ENCODE measurements at regions not wholly inside any gene's neighbourhood (a gene's known extent, or its start where the extent isn't known, plus 50 kb on each side); places are given as distances from the start of the nearest gene placed in this dataset.
"Not testable (repeated sequence)": the region's sequence is repeated elsewhere in the genome, so short reads cannot be mapped to it uniquely, and the experiment has no call there.

DNA sequence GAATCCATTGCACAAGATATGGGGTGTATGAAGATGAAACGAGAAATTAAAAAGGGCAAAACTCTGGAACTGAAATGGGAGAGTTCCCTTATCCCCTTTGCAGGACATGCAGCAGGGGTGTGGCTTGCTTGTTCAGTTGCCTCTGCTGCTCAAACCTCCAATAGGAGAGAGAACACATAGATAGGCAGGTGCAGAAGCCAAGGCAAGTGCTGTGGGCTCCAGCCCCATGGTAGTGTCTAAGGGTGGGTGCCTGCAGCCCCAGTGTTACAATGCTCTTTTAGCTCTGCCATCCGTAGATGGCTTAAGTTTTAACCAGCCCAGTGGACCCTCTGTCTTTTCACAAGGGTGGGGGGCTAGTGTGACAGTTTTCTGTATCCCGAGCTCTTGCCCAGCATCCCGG is 69.7 kb downstream of the CMAS start:
- DNase-seq (ENCODE audit: low spot score), result no peak

GRCh38 chr12:22116376-22116775 is 70.4 kb downstream of the CMAS start:
- DNase-seq (ENCODE audit: low spot score), result no peak

- no peak for DNase-seq (ENCODE audit: low spot score)
These were observed 71.7 kb downstream of the CMAS start for GRCh38 chr12:22117563-22118237.

- no peak for DNase-seq (ENCODE audit: low spot score)
These were observed 72.3 kb downstream of the CMAS start for GRCh38 chr12:22118238-22118790.

GRCh38 chr12:22121224-22121623 is 75.2 kb downstream of the CMAS start:
- peak; percentile 33 for DNase-seq (ENCODE audit: low spot score)

- DNase-seq (ENCODE audit: low spot score), result no peak
These were observed 76.3 kb downstream of the CMAS start for GRCh38 chr12:22122359-22122758.

DNA sequence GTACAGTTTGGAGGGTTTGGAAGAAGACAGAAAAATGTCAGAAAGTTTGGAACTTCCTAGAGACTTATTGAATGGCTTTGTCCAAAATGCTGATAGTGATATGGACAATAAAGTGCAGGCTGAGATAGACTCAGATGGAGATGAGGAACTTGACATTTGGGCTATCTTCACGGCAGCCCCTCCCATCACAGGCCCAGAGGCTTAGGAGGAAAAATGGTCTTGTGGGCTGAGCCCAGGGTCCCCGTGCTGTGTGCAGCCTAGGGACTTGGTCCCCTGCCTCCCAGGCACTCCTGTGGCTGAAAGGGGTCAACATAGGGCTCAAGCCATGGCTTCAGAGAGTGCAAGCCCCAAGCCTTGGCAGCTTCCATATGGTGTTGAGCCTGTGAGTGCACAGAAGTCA is 79.0 kb downstream of the CMAS start:
- no peak for DNase-seq (ENCODE audit: low spot score)

GRCh38 chr12:22126101-22126500 is 80.1 kb downstream of the CMAS start:
- not testable (repeated sequence) for DNase-seq (ENCODE audit: low spot score)

DNA sequence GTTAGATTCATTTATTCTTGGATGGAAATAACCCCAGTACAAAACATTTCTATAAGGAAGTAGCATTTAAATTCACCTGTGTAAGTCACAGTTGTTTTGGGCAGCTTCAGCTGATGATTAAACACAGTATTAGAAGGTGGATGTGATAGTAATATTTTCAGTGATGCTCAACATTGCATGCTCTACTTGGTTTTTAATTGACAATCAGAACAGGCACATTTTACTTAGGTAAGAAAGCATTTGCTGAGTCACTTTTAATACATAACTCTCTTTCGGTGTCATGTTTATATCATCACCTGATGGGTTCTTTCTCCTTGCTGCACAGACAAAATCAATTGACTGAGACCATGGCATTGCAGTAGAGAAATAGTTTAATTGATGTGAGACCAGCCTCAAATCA is 80.7 kb downstream of the CMAS start:
- DNase-seq (ENCODE audit: low spot score), result no peak

GRCh38 chr12:22130671-22131070 is 84.7 kb downstream of the CMAS start:
- DNase-seq (ENCODE audit: low spot score), result no peak

DNA sequence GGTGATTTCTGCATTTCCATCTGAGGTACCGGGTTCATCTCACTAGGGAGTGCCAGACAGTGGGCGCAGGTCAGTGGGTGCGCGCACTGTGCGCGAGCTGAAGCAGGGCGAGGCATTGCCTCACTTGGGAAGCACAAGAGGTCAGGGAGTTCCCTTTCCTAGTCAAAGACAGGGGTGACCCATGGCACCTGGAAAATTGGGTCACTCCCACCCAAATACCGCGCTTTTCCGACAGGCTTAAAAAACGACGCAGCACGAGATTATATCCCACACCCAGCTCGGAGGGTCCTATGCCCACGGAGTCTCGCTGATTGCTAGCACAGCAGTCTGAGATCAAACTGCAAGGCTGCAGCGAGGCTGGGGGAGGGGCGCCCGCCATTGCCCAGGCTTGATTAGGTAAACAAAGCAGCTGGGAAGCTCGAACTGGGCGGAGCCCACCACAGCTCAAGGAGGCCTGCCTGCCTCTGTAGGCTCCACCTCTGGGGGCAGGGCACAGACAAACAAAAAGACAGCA is 90.6 kb downstream of the CMAS start:
- DNase-seq (ENCODE audit: low spot score), result not testable (repeated sequence)
